ENCODE measurements at regions not wholly inside any gene's neighbourhood (a gene's known extent, or its start where the extent isn't known, plus 50 kb on each side); places are given as distances from the start of the nearest gene placed in this dataset.

GRCh38 chr3:74346896-74347295, 267.6 kb downstream of the CNTN3 start:
- no peak for DNase-seq

- no peak for DNase-seq
These were observed 268.8 kb downstream of the CNTN3 start for GRCh38 chr3:74345701-74346100.

GRCh38 chr3:74344865-74345440, 269.5 kb downstream of the CNTN3 start:
- no peak for DNase-seq

GRCh38 chr3:74343391-74343790, 271.1 kb downstream of the CNTN3 start:
- no peak for DNase-seq

GRCh38 chr3:74338998-74339397, 275.5 kb downstream of the CNTN3 start:
- DNase-seq: no peak

GRCh38 chr3:74332165-74332564, 282.3 kb downstream of the CNTN3 start:
- no peak for DNase-seq

- DNase-seq: no peak
These were observed 282.7 kb downstream of the CNTN3 start for GRCh38 chr3:74331711-74332110.

GRCh38 chr3:74329096-74329495, 285.4 kb downstream of the CNTN3 start:
- DNase-seq: no peak

GRCh38 chr3:74328435-74328834, 286.0 kb downstream of the CNTN3 start:
- no peak for DNase-seq

GRCh38 chr3:74315291-74315690, 299.2 kb downstream of the CNTN3 start:
- DNase-seq: no peak

GRCh38 chr3:74314696-74315095, 299.8 kb downstream of the CNTN3 start:
- no peak for DNase-seq

GRCh38 chr3:74309716-74310115, 304.7 kb downstream of the CNTN3 start:
- no peak for DNase-seq

- no peak for DNase-seq
These were observed 310.0 kb downstream of the CNTN3 start for GRCh38 chr3:74304424-74304823.

GRCh38 chr3:74303711-74304110, 310.7 kb downstream of the CNTN3 start:
- no peak for DNase-seq

GRCh38 chr3:74302969-74303368, 311.5 kb downstream of the CNTN3 start:
- DNase-seq: no peak

- DNase-seq: no peak
These were observed 312.2 kb downstream of the CNTN3 start for GRCh38 chr3:74302281-74302680.

GRCh38 chr3:74301056-74301455, 313.4 kb downstream of the CNTN3 start:
- no peak for DNase-seq

GRCh38 chr3:74295479-74295878, 319.0 kb downstream of the CNTN3 start:
- no peak for DNase-seq

GRCh38 chr3:74288761-74289160, 325.7 kb downstream of the CNTN3 start:
- no peak for DNase-seq

- no peak for DNase-seq
These were observed 326.9 kb downstream of the CNTN3 start for GRCh38 chr3:74287557-74287956.

GRCh38 chr3:74282202-74282601, 332.3 kb downstream of the CNTN3 start:
- no peak for DNase-seq

GRCh38 chr3:74281705-74282104, 332.8 kb downstream of the CNTN3 start:
- DNase-seq: no peak

GRCh38 chr3:74273555-74274402, 340.7 kb downstream of the CNTN3 start:
- DNase-seq: no peak

GRCh38 chr3:74273091-74273490, 341.4 kb downstream of the CNTN3 start:
- DNase-seq: no peak

GRCh38 chr3:74271541-74271940, 342.9 kb downstream of the CNTN3 start:
- no peak for DNase-seq

Data from GOT3 (cell line).